Caco-2 (cell line): ENCODE measurements at regions not wholly inside any gene's neighbourhood (a gene's known extent, or its start where the extent isn't known, plus 50 kb on each side); places are given as distances from the start of the nearest gene placed in this dataset.

Experiments
- BruUV-seq: library from RNA; stranded (reverse); fragments of 400-500 nt; replicated peaks from 2 replicates; lab custom pipeline; 2021; lab: Mats Ljungman, UMichigan
- CTCF ChIA-PET: fragments of 300-600 bp; sonication (Branson Sonifier 250); formaldehyde crosslinking; loops from one replicate; lab custom pipeline; 2022; ENCODE audit warnings: antibody characterized with exemption; lab: Charles Lee
- POLR2A ChIA-PET: fragments of 300-600 bp; sonication (Branson Sonifier 250); formaldehyde crosslinking; loops from one replicate; lab custom pipeline; 2022; ENCODE audit warnings: antibody characterized with exemption; lab: Charles Lee
- DNase-seq, 2 experiments: peaks; one replicate each; pipeline versions ENCODE4 v3.0.0 to v3.0.0-alpha.2; 2020 to 2022
- H3K27me3 ChIP-seq: replicated peaks from 2 replicates; pipeline ENCODE4 v1.6.0; 2011; ENCODE audit warnings: low read length; ENCODE audit not compliant: control insufficient read depth, insufficient read depth
- H3K36me3 ChIP-seq: 2 replicates; pipeline ENCODE4 v1.5.1; 2011; ENCODE audit warnings: low read length; ENCODE audit not compliant: control insufficient read depth, insufficient read depth
- H3K4me1 ChIP-seq: fragments of 250-450 bp; sonication (Bioruptor Pico); 2 replicates; pipeline ENCODE4 v1.5.1; 2020; ENCODE audit warnings: mild to moderate bottlenecking
- H3K4me3 ChIP-seq: 2 replicates; pipeline ENCODE4 v1.5.1; 2011; ENCODE audit warnings: low read depth, mild to moderate bottlenecking, control low read depth, low read length
- H3K9me3 ChIP-seq: fragments of 250-450 bp; sonication (Bioruptor Pico); 2 replicates; pipeline ENCODE4 v1.5.1; 2020; ENCODE audit warnings: mild to moderate bottlenecking, moderate library complexity
- H3K27ac Mint-ChIP-seq: one replicate; pipeline ENCODE4 v1.8.0; 2022; ENCODE audit warnings: mixed read lengths; ENCODE audit not compliant: unreplicated experiment
- H3K27me3 Mint-ChIP-seq: one replicate; pipeline ENCODE4 v1.8.0; 2022; ENCODE audit warnings: mixed read lengths; ENCODE audit not compliant: insufficient read depth, unreplicated experiment
- H3K36me3 Mint-ChIP-seq: one replicate; pipeline ENCODE4 v1.8.0; 2022; ENCODE audit warnings: mild to moderate bottlenecking, mixed read lengths; ENCODE audit not compliant: insufficient read depth, unreplicated experiment
- H3K4me1 Mint-ChIP-seq: one replicate; pipeline ENCODE4 v1.8.0; 2022; ENCODE audit warnings: low read depth, mixed read lengths; ENCODE audit not compliant: unreplicated experiment
- H3K4me3 Mint-ChIP-seq: one replicate; pipeline ENCODE4 v1.8.0; 2022; ENCODE audit warnings: mild to moderate bottlenecking, moderate library complexity, mixed read lengths; ENCODE audit not compliant: unreplicated experiment
- H3K9me3 Mint-ChIP-seq: one replicate; pipeline ENCODE4 v1.8.0; 2022; ENCODE audit warnings: mixed read lengths; ENCODE audit not compliant: unreplicated experiment
- intact Hi-C: fragments of 100-400 bp; cut with micrococcal nuclease; formaldehyde crosslinking; loops from one replicate; pipeline ENCODE4 v1.10.0; 2022; ENCODE audit not compliant: unreplicated experiment
- TF ChIP-seq, protein P1 (sequence below), 2 experiments: fragments of 200-600 bp in 1 of 2; IDR thresholded peaks; 1 replicate in 1 of 2; 2 replicates in 1 of 2; pipeline versions ENCODE4 v1.5.1 to v1.8.0; 2011 to 2022; ENCODE audit warnings: antibody characterized with exemption in 1 of 2, control low read depth in 1 of 2, inconsistent platforms in 1 of 2, low read depth in 1 of 2, low read length in 1 of 2, mild to moderate bottlenecking in 1 of 2, moderate library complexity in 1 of 2; ENCODE audit not compliant: insufficient read depth in 1 of 2, severe bottlenecking in 1 of 2, unreplicated experiment in 1 of 2

GRCh38 chr5:30041831-30042385, 1151.6 kb upstream of the CDH6 start:
- no peaks in the 10 kb centered on the region for H3K36me3 ChIP-seq
- no TSS peak for BruUV-seq
- Mint-ChIP-seq H3K9me3 (no peaks in the 10 kb centered on the region), H3K4me1 (no peaks in the 10 kb centered on the region), H3K4me3 (no peak overlapping the region), H3K27ac (no peak overlapping the region), H3K27me3 (no peaks in the 10 kb centered on the region), H3K36me3 (no peaks in the 10 kb centered on the region)
- no peak for DNase-seq
- H3K27me3 ChIP-seq, result no peaks in the 10 kb centered on the region
- H3K9me3 ChIP-seq, result no peaks in the 10 kb centered on the region
- no peaks in the 10 kb centered on the region for H3K4me1 ChIP-seq
- POLR2A ChIA-PET, result no interaction called here
- CTCF ChIA-PET, result no interaction called here
- TF ChIP-seq, protein P1, sequence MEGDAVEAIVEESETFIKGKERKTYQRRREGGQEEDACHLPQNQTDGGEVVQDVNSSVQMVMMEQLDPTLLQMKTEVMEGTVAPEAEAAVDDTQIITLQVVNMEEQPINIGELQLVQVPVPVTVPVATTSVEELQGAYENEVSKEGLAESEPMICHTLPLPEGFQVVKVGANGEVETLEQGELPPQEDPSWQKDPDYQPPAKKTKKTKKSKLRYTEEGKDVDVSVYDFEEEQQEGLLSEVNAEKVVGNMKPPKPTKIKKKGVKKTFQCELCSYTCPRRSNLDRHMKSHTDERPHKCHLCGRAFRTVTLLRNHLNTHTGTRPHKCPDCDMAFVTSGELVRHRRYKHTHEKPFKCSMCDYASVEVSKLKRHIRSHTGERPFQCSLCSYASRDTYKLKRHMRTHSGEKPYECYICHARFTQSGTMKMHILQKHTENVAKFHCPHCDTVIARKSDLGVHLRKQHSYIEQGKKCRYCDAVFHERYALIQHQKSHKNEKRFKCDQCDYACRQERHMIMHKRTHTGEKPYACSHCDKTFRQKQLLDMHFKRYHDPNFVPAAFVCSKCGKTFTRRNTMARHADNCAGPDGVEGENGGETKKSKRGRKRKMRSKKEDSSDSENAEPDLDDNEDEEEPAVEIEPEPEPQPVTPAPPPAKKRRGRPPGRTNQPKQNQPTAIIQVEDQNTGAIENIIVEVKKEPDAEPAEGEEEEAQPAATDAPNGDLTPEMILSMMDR (IDR thresholded peaks at IDR 0.05; ENCODE audit: insufficient read depth in 1 of 2, low read depth in 1 of 2, low read length in 1 of 2, severe bottlenecking in 1 of 2, unreplicated experiment in 1 of 2), result no peak
- H3K4me3 ChIP-seq, result no peak overlapping the region
- intact Hi-C loops, result no loop called here

DNA sequence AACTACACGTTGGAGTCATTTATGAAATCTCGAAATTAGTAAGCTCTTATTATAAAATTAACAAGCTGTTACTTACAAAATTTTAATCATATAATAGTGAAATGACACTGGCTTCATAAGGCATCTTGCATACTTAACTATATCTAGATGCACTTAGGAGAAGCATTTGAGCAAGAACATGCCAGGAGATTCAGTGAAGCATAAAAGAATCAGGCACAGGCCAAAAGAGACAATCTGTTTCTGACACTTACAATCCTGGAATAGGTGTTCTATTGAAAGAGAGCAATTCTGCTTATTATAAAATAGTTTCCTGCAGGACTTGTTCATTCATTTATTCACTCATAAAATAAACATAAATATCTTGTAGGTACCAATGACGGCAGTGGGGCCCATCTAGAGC, 1152.2 kb upstream of the CDH6 start:
- no peaks in the 10 kb centered on the region for H3K9me3 ChIP-seq
- DNase-seq, result no peak
- ChIA-PET CTCF (no interaction called here), POLR2A (no interaction called here)
- Mint-ChIP-seq H3K27me3 (no peaks in the 10 kb centered on the region), H3K9me3 (no peaks in the 10 kb centered on the region), H3K36me3 (no peaks in the 10 kb centered on the region), H3K4me1 (no peaks in the 10 kb centered on the region), H3K27ac (no peak overlapping the region), H3K4me3 (no peak overlapping the region)
- no peaks in the 10 kb centered on the region for H3K36me3 ChIP-seq
- TF ChIP-seq, protein P1 (IDR thresholded peaks at IDR 0.05; ENCODE audit: insufficient read depth in 1 of 2, low read depth in 1 of 2, low read length in 1 of 2, severe bottlenecking in 1 of 2, unreplicated experiment in 1 of 2), result no peak
- no peaks in the 10 kb centered on the region for H3K4me1 ChIP-seq
- no peak overlapping the region for H3K4me3 ChIP-seq
- BruUV-seq, result no TSS peak
- intact Hi-C loops, result no loop called here
- no peaks in the 10 kb centered on the region for H3K27me3 ChIP-seq

DNA sequence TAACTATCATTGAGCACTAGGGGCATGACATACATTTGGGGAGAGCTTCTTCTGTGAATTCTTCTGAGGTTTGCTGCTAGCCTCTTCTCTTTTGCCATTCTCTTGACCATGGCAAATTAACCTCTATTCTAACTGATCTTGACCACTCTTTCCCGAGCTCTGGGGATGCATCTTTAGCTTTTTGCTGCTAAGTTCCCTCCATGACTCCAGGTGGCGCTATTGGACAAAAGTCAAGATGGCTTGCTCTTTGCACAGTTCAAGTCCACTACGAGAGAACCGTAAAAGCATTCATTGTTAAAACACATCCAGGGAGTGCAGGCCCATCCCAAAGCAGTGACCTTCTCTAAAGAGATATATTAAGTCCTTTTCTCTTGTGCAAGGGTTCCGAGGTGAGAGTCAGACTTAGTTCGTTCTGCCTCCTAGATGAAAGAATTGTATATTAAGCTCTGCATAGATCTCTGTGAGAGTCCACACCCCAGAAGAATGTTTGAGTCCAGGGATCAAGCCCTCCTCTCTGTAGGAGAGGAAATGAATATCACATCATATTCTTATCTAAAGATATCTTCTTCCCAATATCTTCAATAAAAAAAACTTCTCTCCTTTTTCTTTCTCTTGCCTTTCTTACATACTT, 1152.9 kb upstream of the CDH6 start:
- TF ChIP-seq, protein P1 (IDR thresholded peaks at IDR 0.05; ENCODE audit: insufficient read depth in 1 of 2, low read depth in 1 of 2, low read length in 1 of 2, severe bottlenecking in 1 of 2, unreplicated experiment in 1 of 2), result peak; percentile 75 to 90
- Histone ChIP-seq H3K4me3 (no peak overlapping the region), H3K36me3 (no peaks in the 10 kb centered on the region), H3K4me1 (no peaks in the 10 kb centered on the region), H3K27me3 (no peaks in the 10 kb centered on the region), H3K9me3 (no peaks in the 10 kb centered on the region)
- no peaks in the 10 kb centered on the region for H3K36me3 Mint-ChIP-seq
- peak; percentile 56 to 69 for DNase-seq
- no peaks in the 10 kb centered on the region for H3K4me1 Mint-ChIP-seq
- ChIA-PET POLR2A (no interaction called here), CTCF (interaction anchor here (0.6 to 1.0 kb wide), 5 partner anchors 124 to 1767 kb away, joined by 3 to 7 read pairs (median 4); no protein-coding TSS in a partner anchor)
- intact Hi-C loops, result loop anchor here (1.0 kb wide), 2 partner anchors 284 to 361 kb away; no protein-coding TSS in a partner anchor
- no peaks in the 10 kb centered on the region for H3K9me3 Mint-ChIP-seq
- H3K27me3 Mint-ChIP-seq, result no peaks in the 10 kb centered on the region
- no peak overlapping the region for H3K27ac Mint-ChIP-seq
- no peak overlapping the region for H3K4me3 Mint-ChIP-seq
- BruUV-seq, result no TSS peak
